ENCODE measurements at regions not wholly inside any gene's neighbourhood (a gene's known extent, or its start where the extent isn't known, plus 50 kb on each side); places are given as distances from the start of the nearest gene placed in this dataset.

- DNase-seq: no peak
These were observed 209.3 kb downstream of the C9orf50 start for GRCh38 chr9:129411501-129412175.

- DNase-seq: no peak
These were observed 210.7 kb downstream of the C9orf50 start for GRCh38 chr9:129410226-129410625.

GRCh38 chr9:129408535-129409215 lies 212.2 kb downstream of the C9orf50 start:
- DNase-seq: peak in 1 of 2 experiments; percentile 24

DNA sequence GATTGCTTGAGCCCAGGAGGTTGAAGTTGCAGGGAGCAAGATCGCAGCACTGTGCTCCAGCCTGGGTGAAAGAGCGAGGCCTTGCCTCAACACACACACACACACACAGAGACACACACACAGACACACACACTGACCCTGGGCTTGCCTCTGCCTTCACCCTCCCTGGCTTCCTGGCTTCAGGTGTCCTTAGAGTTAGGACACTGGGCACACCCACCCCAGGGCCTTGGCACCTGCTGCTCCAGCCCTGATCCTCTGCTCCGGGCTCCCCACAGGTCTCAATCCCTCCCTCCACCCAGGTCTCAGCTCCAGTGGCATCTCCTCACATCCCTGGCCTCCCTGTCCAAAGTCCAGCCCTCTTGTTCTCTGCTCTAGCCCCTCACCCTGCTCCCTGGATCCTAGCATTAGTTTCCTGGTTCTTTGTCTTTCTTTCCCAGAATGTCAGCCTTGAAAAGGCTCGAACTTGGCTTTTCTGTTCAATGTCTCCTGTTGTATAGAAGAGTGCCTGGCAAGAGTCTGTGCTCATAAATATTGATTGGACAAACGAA lies 212.9 kb downstream of the C9orf50 start:
- DNase-seq: no peak

- DNase-seq: no peak
These were observed 214.3 kb downstream of the C9orf50 start for GRCh38 chr9:129406278-129407225.

DNA sequence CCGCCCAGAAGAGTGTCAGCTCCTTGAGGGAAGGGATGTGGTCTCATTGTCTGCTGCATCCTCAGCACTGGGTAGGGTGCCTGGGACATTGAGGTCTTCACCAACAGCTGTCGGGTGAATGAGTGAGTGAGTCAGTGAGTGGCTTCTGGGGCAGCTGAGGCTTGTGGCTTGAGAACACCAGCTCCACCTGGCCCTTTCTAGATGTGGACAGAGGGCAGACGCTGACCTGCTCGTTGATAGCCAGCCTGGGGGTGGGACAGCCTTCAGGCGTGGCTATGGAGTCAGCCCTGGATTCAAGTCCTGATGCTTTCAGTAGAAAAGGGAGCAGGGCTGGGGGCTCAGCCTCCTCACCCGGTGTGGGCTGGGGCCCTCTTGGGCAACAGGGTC lies 215.1 kb downstream of the C9orf50 start:
- no peak for DNase-seq

GRCh38 chr9:129405089-129405826 lies 215.6 kb downstream of the C9orf50 start:
- DNase-seq: no peak

DNA sequence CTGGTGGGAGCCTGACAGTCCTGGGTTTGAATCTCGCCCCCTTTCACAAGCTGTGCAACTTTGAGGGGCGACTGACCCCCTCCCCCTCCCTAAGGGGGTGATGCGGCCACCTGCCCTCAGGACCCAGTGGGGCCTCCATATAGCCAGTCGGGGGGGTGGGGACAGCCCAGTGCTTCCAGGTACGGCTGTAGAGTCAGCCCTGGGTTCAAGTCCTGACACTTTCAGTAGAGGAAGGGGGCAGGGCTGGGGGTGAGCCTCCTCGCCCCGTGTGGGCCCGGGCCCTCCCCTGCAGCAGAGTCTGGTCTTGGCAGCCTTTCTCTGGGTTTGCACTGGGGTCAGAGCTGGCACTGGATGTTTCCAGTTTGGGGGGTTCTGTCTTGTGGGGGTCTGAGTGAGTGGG lies 216.3 kb downstream of the C9orf50 start:
- DNase-seq: no peak

DNA sequence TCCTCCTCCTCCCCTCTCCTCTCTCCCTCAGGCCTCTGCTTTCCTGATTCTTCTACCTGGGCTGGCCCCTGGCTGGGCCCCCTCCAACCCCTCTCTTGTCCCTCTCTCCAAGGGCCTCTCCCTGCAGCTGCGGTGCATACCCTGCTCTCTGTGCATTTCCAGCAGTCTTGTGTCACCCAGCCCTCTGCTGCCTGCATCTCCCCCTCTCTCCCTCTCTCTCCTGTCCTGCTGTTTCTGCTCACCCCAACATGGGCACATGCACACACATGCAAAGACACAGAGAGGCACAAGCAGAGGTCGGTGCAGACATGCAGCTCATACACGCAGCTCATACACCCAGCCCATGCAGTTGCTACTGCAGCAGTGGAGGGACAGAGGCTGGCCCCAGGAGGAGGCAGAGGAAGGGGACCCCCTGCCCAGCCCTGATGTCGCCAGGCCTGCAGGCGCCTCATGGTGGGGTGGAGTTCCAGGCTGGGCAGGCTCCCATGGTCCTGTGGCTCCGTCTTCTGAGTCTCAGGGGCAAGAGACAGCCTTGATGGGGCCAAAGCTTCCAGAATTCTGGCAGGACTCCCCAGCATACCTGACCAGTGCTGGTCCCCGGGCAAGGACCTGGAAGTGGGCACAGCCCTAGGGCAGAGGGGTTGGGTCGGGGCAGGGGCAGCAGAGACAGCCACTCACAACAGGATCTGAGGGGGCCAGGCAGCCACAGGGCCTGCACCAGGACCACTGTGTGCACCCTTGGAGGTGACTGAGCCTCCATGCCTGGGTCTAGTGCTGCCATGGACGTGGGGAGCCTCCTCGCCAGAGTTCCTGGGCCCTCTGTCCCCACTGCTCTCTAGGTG lies 216.9 kb downstream of the C9orf50 start:
- no peak for DNase-seq

- DNase-seq: no peak
These were observed 217.7 kb downstream of the C9orf50 start for GRCh38 chr9:129402931-129403778.

DNA sequence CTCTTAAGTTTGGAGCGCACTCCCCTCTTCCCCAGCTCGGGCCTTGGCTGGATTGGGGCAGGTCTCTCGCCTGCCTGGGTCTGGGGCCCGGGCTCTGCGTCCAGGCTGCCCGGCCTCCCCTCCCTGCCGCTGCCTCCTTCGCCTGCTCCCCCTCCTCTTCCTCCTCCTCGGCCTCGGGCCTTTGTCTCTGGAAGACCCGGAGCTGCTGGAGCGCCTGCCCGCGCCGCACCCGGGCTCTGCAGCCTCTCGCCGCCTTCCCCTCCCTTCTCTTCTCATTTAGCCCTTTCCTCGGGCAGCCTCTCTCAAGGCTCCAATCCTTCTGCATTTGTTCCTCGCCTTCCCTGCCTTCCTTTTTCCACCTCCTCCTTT lies 218.5 kb downstream of the C9orf50 start:
- no peak for DNase-seq

DNA sequence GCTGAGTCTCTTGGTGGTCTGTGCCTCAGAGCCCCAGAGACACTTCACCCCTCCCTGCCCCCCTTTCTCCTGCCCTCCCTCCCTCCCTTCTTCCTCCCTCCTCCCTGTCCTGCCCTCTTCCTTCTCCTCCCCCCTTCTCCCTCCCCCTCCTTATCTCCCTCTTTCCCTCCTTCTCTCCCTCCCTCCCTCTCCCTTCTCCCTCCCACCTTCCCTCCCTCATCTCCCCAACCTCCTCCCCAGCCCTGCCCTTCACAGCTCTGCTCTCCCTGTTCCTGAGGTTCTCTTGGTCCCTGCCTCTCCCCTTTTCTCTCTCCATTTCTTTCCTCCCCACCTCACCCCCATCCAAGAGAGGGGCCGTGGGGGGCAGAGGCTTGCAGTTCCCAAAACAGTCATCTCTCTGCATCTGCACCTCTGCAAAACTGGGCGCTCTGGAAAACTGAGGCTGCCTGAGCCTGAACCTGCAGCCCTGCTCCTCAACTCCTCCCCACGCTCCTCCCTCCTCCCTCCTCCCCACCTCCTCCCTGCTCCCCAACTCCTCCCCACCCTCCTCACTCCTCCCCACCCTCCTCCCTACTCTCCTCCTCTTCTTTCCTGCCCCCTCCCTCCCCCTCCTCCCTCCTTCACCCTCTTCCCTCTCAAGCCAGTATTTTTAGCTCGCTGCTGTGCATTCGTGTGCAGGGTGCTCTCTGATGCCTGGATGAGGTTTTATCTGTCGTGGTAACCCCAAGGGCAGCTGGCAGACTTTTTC lies 219.1 kb downstream of the C9orf50 start:
- DNase-seq: no peak

- DNase-seq: no peak
These were observed 219.8 kb downstream of the C9orf50 start for GRCh38 chr9:129400971-129401622.

GRCh38 chr9:129400001-129400970 lies 220.6 kb downstream of the C9orf50 start:
- no peak for DNase-seq

GRCh38 chr9:129399634-129399990 lies 221.3 kb downstream of the C9orf50 start:
- no peak for DNase-seq

DNA sequence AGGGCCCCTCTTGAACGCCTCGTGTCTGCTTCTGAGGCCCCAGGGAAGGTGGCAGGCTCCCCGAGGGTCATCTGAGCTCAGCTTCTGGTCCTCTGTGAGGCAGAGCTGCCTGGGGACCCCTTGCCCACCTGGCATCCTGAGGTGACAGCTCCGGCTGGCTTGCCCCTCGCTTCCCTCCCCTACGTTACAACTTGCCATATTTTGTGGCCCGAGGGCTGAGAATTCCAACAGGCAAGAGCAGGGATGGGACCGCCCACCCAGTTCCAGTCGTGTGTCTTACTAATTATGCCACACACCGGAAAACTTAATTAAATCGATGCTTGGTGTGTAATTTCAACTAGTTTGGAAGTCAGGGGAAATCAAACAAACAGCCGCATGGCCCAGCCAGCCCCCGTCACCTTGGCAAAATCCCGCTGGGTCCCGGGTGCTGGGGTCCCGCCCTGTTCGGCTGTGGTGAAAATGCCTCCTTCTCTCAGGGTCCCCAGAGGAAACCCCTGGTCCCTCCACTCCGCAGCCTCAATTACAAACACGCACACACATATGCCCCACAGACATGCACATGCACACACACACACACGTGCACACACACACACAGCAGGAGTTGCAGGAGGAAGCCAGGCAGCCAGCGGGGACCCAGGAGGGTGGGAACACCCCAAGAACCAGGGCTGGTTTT lies 221.0 kb upstream of the IER5L start:
- DNase-seq: no peak

- DNase-seq: no peak
These were observed 220.3 kb upstream of the IER5L start for GRCh38 chr9:129398101-129398960.

Measured in SHP77 (cell line).